ENCODE measurements at regions not wholly inside any gene's neighbourhood (a gene's known extent, or its start where the extent isn't known, plus 50 kb on each side); places are given as distances from the start of the nearest gene placed in this dataset.

GRCh38 chr6:104608101-104608500 is 251.6 kb downstream of the HACE1 start:
- TF ChIP-seq CTCF (IDR thresholded peaks at IDR 0.05): no peak
- no peak for TF ChIP-seq POLR2A (IDR thresholded peaks at IDR 0.05)
